GM10266 (cell line): ENCODE measurements at regions not wholly inside any gene's neighbourhood (a gene's known extent, or its start where the extent isn't known, plus 50 kb on each side); places are given as distances from the start of the nearest gene placed in this dataset.

Experiments
- DNase-seq: peaks from one replicate; pipeline ENCODE4 v3.0.0; 2012; ENCODE audit errors: extremely low spot score
- TF ChIP-seq, protein P1 (sequence below): IDR thresholded peaks from 2 replicates; pipeline ENCODE4 v1.5.1; 2012; ENCODE audit warnings: mild to moderate bottlenecking, low read depth; ENCODE audit not compliant: control insufficient read depth, insufficient read depth; ENCODE audit errors: missing control alignments

DNA sequence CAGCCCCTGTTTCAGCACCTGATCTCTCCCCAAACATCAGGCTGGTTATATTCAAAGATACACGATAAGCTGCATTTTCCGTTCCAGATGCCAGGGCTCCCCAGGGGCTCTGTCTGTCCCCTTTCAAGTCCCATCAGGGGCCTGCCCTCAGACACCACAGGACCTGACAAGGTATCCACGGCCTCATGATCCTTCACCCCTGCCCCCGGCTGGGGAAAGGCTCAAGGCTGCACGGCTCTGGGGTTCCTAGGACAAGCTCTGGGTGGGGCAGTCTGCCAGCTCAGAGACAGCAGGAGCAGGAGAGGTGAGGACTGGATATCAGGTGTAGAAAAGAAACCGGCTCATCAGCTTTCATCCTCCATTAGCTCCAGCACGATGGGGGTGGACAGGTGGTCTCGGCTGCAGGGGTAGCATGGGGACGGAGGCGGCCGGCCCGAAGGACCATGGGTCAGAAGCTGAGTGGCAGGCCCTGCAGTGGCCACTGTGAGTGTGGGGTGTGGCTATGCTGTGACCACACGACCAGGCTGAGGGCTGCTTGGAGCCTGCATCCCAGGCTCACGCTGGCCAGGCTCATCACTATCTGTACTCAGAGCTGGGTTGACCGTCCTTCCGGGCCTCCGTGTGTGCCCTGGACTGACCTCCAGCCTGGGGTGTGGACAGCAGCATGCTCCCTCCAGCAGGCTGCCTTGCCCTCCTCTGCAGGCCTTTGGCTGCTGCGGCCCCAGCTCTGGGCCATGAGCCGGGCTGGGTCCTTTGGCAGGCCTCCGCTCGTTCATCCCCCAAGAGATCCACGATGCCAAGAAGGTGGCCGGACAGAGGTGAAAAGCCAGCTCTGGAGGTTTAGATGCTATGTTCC lies 386.2 kb downstream of the THBS2 start:
- DNase-seq, result no peak
- TF ChIP-seq, protein P1, sequence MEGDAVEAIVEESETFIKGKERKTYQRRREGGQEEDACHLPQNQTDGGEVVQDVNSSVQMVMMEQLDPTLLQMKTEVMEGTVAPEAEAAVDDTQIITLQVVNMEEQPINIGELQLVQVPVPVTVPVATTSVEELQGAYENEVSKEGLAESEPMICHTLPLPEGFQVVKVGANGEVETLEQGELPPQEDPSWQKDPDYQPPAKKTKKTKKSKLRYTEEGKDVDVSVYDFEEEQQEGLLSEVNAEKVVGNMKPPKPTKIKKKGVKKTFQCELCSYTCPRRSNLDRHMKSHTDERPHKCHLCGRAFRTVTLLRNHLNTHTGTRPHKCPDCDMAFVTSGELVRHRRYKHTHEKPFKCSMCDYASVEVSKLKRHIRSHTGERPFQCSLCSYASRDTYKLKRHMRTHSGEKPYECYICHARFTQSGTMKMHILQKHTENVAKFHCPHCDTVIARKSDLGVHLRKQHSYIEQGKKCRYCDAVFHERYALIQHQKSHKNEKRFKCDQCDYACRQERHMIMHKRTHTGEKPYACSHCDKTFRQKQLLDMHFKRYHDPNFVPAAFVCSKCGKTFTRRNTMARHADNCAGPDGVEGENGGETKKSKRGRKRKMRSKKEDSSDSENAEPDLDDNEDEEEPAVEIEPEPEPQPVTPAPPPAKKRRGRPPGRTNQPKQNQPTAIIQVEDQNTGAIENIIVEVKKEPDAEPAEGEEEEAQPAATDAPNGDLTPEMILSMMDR, result no peak

DNA sequence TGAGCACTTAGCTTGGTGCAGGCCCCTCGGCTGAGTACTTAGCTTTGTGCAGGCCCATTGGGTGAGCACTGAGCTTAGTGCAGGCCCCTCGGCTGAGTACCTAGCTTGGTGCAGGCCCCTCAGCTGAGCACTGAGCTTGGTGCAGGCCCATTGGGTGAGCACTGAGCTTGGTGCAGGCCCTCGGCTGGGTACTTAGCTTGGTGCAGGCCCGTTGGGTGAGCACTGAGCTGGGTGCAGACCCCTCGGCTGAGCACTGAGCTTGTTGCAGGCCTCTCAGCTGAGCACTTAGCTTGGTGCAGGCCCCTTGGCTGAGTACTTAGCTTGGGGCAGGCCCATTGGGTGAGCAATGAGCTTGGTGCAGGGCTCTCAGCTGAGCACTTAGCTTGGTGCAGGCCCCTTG lies 387.1 kb downstream of the THBS2 start:
- no peak for DNase-seq
- TF ChIP-seq, protein P1, result no peak

DNA sequence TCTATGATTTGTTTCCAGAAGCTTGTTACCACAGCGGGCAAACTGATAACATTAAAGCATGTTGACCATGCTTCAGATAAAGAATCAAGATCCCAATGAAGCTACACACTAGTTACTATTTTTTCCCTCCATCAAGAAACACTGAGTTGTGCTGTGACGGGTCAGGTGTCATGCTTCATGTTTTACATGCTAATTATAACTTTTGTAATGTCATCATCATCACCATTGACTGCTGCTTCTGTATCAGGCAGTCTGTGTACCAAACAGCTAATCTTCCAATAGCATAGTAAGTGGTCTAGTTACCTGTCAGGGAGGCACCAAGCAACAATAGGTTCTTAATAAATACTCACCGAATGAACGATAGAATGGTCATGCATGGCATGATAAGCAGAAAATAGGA lies 388.1 kb downstream of the THBS2 start:
- DNase-seq, result no peak
- TF ChIP-seq, protein P1, result no peak

DNA sequence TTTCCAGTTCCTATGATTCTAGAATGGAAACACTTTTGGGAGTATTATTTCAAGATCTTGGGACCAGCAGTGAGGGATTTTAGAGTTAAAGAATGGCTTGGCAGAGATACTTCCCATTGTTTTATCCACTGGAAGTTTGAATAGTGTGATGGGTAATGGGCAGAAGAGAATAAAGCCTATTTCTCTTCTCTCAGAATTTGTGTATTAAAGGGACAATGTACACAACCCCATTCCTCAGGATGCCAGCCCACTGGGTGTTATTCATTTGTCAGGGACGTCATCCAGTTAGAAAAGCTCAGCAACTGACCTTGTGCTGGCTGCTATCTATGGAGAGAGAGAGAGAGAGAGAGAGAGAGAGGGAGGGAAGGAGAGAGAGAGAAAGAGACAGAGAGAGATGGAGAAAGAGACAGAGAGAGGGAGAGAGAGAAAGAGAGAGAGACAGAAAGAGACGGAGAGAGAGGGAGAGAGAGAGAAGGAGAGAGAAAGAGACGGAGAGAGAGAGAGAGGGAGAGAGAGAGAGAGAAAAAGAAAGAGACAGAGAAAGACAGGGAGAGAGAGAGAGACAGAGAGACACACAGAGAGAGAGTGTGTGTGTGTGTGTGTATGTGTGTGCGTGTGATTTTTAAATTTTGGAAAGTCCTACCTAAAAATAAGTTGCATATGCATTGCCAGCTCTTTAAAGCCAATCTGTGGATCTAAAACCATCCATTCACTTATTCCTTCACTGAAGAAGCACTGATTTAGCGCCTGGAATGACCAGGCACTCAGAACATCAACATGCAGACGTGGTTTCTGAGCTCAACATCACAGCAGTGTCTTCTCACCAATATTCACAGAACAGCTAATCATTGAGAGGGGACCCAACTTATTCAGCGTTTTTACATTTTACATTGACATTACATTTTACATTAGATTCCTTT lies 388.8 kb downstream of the THBS2 start:
- DNase-seq, result no peak
- TF ChIP-seq, protein P1, result no peak

DNA sequence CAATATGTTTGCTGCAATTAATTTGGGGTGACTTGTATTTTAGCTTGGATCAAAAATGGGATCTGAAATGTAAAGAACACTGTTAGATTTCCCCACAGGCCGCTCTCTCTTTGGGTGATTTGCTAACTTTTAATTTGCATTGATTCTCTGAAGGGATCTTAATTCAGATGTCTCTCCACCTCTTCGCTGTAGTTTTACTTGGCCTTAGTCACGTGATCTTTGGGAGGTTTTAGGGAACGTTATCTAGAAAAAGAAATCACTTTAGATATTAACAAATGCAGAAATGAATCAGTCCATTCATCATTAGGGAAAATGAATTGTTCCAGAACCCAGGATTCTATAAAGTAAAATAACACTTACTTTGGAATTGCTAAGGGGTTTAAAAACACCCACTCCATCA lies 390.2 kb downstream of the THBS2 start:
- TF ChIP-seq, protein P1, result no peak
- DNase-seq, result no peak

DNA sequence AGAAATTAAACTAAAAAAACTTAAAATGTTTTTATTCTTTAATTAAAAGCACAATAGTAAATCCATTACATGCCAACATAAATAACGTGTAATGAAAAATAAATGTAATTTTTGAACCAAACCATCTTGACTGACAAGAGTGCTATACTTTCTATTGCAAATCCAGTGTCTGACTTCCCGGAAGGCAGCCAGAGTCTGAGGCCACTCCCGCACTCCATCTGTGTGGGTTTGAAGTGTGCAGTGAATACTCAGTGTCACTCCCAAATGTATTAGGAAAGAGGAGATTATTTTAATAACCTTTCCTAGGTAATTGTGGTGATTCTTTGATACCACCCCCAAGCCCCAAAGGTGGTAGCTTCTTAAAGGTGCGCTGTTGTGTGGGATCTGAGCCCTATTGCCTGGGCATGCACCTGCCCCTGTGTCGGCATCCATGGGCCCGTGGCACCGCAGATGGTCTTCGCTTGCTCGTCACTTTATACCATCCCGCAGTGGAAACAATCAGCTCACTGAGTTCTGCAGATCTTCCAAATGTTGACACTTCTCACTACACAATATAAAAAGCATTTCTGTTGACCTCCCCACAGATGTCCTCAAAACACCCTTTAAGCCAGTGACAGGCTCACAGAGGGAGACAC lies 391.2 kb downstream of the THBS2 start:
- DNase-seq, result no peak
- TF ChIP-seq, protein P1, result no peak
